Gastroesophageal sphincter (tissue), 4 donors: ENCODE measurements at regions not wholly inside any gene's neighbourhood (a gene's known extent, or its start where the extent isn't known, plus 50 kb on each side); places are given as distances from the start of the nearest gene placed in this dataset.

ENCODE experiments used
- ATAC-seq: fragments of 150-250 bp; one replicate; pipeline ENCODE4 v1.9.1; 2016; ENCODE audit warnings: mild to moderate bottlenecking, moderate library complexity
- H3K27ac ChIP-seq, 4 donors: fragments of 200-600 bp; sonication (generic) in 3 of 4; 1 replicate in 3 of 4; 2 replicates in 1 of 4; pipeline ENCODE4 v1.5.1; 2016 to 2019
- H3K27me3 ChIP-seq: fragments of 200-600 bp; sonication (generic); one replicate; pipeline ENCODE4 v1.5.1; 2019
- H3K36me3 ChIP-seq, 2 donors: fragments of 200-600 bp; sonication (generic); one replicate each; pipeline ENCODE4 v1.5.1; 2019; ENCODE audit warnings: control low read depth in 1 of 2
- H3K4me1 ChIP-seq, 3 donors: fragments of 200-600 bp; sonication (generic); 1 replicate in 2 of 3; 2 replicates in 1 of 3; pipeline ENCODE4 v1.5.1; 2016 to 2019; ENCODE audit warnings: control low read depth in 2 of 3
- H3K4me3 ChIP-seq, 2 donors: fragments of 200-600 bp; sonication (generic); one replicate each; pipeline ENCODE4 v1.5.1; 2019; ENCODE audit warnings: mild to moderate bottlenecking in 1 of 2, moderate library complexity in 1 of 2
- H3K9me3 ChIP-seq, 3 donors: fragments of 200-600 bp; sonication (generic); one replicate each; pipeline ENCODE4 v1.5.1; 2017 to 2019; ENCODE audit warnings: control low read depth in 2 of 3
- CTCF ChIP-seq, 4 experiments: fragments of 200-600 bp in 2 of 4; fragments of 450-650 bp in 2 of 4; sonication (generic) in 1 of 4; IDR thresholded peaks; one replicate each; pipeline ENCODE4 v1.5.1; 2017 to 2019; ENCODE audit warnings: antibody characterized with exemption in 4 of 4, mild to moderate bottlenecking in 2 of 4, moderate library complexity in 2 of 4
- EP300 ChIP-seq: sonication (generic); formaldehyde crosslinking; IDR thresholded peaks from one replicate; pipeline ENCODE4 v1.6.1; 2017; ENCODE audit warnings: antibody characterized with exemption, mild to moderate bottlenecking
- POLR2A ChIP-seq, 2 donors: fragments of 450-650 bp; IDR thresholded peaks; one replicate each; pipeline ENCODE4 v1.6.1; 2017; ENCODE audit warnings: antibody characterized with exemption in 2 of 2, mild to moderate bottlenecking in 2 of 2, moderate library complexity in 1 of 2
- POLR2AphosphoS5 ChIP-seq: sonication (generic); formaldehyde crosslinking; IDR thresholded peaks from one replicate; pipeline ENCODE4 v1.6.1; 2017; ENCODE audit warnings: antibody characterized with exemption
- WGBS, 2 donors: methylation state at CpG; one replicate each; pipeline ENCODE4 v1.1.5; 2018; ENCODE audit warnings: low coverage in 1 of 2; 5-methylcytosine and 5-hydroxymethylcytosine counted together

GRCh38 chr13:47326061-47326460 is 429.2 kb upstream of the HTR2A start:
- no peaks in the 10 kb centered on the region for H3K27me3 ChIP-seq
- TF ChIP-seq POLR2AphosphoS5 (no peak), CTCF (IDR thresholded peaks at IDR 0.05) (no peak), EP300 (no peak), POLR2A (IDR thresholded peaks at IDR 0.05) (no peak)
- H3K4me1 ChIP-seq = no peaks in the 10 kb centered on the region
- H3K36me3 ChIP-seq = no peaks in the 10 kb centered on the region
- no peak overlapping the region for H3K4me3 ChIP-seq
- WGBS, 2 donors = 68 to 75% methylated on average over 2 of the region's 2 CpGs
- H3K27ac ChIP-seq = no peak overlapping the region
- ATAC-seq = no peak
- H3K9me3 ChIP-seq = no peaks in the 10 kb centered on the region

GRCh38 chr13:47317356-47317755 is 420.5 kb upstream of the HTR2A start:
- H3K27me3 ChIP-seq = no peaks in the 10 kb centered on the region
- TF ChIP-seq POLR2A (IDR thresholded peaks at IDR 0.05) = no peak
- TF ChIP-seq EP300 = no peak
- TF ChIP-seq POLR2AphosphoS5 = no peak
- TF ChIP-seq CTCF (IDR thresholded peaks at IDR 0.05) = no peak
- no peak overlapping the region for H3K4me3 ChIP-seq
- no peaks in the 10 kb centered on the region for H3K9me3 ChIP-seq
- H3K27ac ChIP-seq = no peak overlapping the region
- no peak for ATAC-seq
- 61 to 73% methylated on average over 3 of the region's 3 CpGs for WGBS, 2 donors
- H3K36me3 ChIP-seq = no peaks in the 10 kb centered on the region
- H3K4me1 ChIP-seq = no peaks in the 10 kb centered on the region

- WGBS, 2 donors = 100% methylated on average over 1 of the region's 1 CpG; no CpG with 5 or more reads in 1 of the 2 donors
- Histone ChIP-seq H3K9me3 (peaks cover 0 to 18% (median 2%) of the 10 kb centered on the region in 3 donors), H3K4me3 (no peak overlapping the region), H3K27ac (no peak overlapping the region), H3K27me3 (no peaks in the 10 kb centered on the region), H3K36me3 (no peaks in the 10 kb centered on the region), H3K4me1 (no peaks in the 10 kb centered on the region)
- no peak for ATAC-seq
- no peak for TF ChIP-seq EP300
- no peak for TF ChIP-seq CTCF (IDR thresholded peaks at IDR 0.05)
- TF ChIP-seq POLR2A (IDR thresholded peaks at IDR 0.05) = no peak
- no peak for TF ChIP-seq POLR2AphosphoS5
Observed at GRCh38 chr13:47310401-47310800, 413.5 kb upstream of the HTR2A start.

DNA sequence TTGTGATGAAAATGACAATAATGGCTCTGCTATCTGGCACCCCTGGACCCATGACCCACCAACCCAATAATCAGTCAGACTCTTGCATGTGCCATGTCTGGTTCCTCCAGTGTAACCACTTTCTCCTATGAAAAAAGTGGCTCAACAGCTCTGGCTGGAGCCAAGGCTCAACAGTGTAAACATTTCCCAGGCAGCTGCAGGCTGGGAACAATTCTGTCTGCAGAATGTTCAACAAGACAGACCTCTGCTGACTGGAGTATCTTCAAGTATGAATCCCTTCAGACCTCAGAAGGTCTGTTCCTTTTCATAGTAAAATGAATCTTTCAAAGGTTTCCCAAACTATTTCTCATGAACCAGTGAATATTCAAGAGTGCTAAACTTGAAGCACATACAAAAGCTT is 410.1 kb upstream of the HTR2A start:
- no peak for TF ChIP-seq CTCF (IDR thresholded peaks at IDR 0.05)
- TF ChIP-seq POLR2A (IDR thresholded peaks at IDR 0.05) = no peak
- TF ChIP-seq EP300 = no peak
- no peak for TF ChIP-seq POLR2AphosphoS5
- no peak overlapping the region for H3K27ac ChIP-seq
- peaks cover 0 to 18% (median 2%) of the 10 kb centered on the region in 3 donors for H3K9me3 ChIP-seq
- H3K27me3 ChIP-seq = no peaks in the 10 kb centered on the region
- no peak for ATAC-seq
- H3K4me3 ChIP-seq = no peak overlapping the region
- H3K4me1 ChIP-seq = no peaks in the 10 kb centered on the region
- no peaks in the 10 kb centered on the region for H3K36me3 ChIP-seq

DNA sequence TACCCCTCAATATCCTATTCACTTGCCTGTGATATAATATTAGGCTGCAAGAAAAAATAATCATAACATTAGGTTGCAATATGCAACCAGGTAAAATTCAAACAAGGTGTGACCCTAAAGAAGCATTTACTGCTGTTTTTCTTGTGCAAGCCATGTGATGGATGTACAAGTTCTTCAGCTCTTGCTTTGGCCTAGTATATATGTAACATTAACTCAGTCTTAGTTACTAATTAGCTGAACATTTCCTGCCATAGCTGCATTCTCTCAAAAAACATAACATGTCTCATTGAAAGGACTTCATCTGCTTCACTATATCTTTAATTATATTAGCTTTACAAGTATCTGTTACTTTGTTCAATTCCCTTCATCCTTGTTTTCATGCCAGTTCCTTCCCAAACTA is 406.8 kb upstream of the HTR2A start:
- no peaks in the 10 kb centered on the region for H3K4me1 ChIP-seq
- H3K4me3 ChIP-seq = no peak overlapping the region
- H3K27ac ChIP-seq = no peak overlapping the region
- TF ChIP-seq EP300 = no peak
- TF ChIP-seq POLR2AphosphoS5 = no peak
- no peak for TF ChIP-seq POLR2A (IDR thresholded peaks at IDR 0.05)
- no peak for TF ChIP-seq CTCF (IDR thresholded peaks at IDR 0.05)
- H3K27me3 ChIP-seq = no peaks in the 10 kb centered on the region
- no peaks in the 10 kb centered on the region for H3K36me3 ChIP-seq
- H3K9me3 ChIP-seq = no peaks in the 10 kb centered on the region
- no peak for ATAC-seq
